Tibial nerve (tissue), 3 donors: ENCODE measurements at regions not wholly inside any gene's neighbourhood (a gene's known extent, or its start where the extent isn't known, plus 50 kb on each side); places are given as distances from the start of the nearest gene placed in this dataset.

Experiments used
- CTCF ChIP-seq, 5 experiments: fragments of 200-600 bp in 3 of 5; fragments of 450-650 bp in 2 of 5; sonication (generic) in 3 of 5; IDR thresholded peaks; one replicate each; pipeline ENCODE4 v1.5.1; 2016 to 2019; ENCODE audit warnings: antibody characterized with exemption in 5 of 5, mild to moderate bottlenecking in 3 of 5, moderate library complexity in 2 of 5
- POLR2A ChIP-seq, 2 donors: fragments of 450-650 bp; IDR thresholded peaks; one replicate each; pipeline ENCODE4 v1.6.1; 2017; ENCODE audit warnings: antibody characterized with exemption in 2 of 2, mild to moderate bottlenecking in 2 of 2, moderate library complexity in 2 of 2

- TF ChIP-seq CTCF (IDR thresholded peaks at IDR 0.05) (no peak), POLR2A (IDR thresholded peaks at IDR 0.05) (no peak)
Measured at GRCh38 chr13:105890509-105890908, 645.0 kb downstream of the EFNB2 start.
